ENCODE measurements at regions not wholly inside any gene's neighbourhood (a gene's known extent, or its start where the extent isn't known, plus 50 kb on each side); places are given as distances from the start of the nearest gene placed in this dataset.

DNA sequence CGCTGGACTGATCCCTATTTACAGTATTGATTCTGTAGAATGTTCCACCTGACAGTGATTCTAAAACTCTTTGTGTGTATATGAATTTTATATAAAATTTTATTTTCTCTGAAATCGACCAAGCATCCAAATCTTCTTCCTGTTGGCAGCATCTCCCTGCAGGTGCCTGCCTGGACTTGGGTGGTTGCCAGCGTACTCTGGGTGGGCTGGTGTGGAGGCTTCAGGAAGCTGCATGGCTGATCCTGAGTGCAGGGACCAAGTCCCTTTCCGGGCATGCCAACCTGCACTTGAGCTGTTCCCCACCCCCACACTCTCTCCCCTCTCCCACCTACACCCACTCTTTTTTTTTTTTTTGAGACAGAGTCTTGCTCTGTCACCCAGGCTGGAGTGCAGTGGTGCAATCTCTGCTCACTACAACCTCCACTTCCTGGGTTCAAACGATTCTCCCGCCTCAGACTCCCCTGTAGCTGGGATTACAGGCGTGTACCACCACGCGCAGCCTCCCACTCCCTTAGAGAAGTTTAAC, 53.2 kb upstream of the ALKAL2 start (continued):
- TF ChIP-seq NRF1 (IDR thresholded peaks at IDR 0.05; ENCODE audit: low read depth, low read length) = no peak
